NOMO-1 treated with DMSO at 0.1 percent for 48 hours (cell line): ENCODE measurements at regions not wholly inside any gene's neighbourhood (a gene's known extent, or its start where the extent isn't known, plus 50 kb on each side); places are given as distances from the start of the nearest gene placed in this dataset.
"Not testable (repeated sequence)": the region's sequence is repeated elsewhere in the genome, so short reads cannot be mapped to it uniquely, and the experiment has no call there.

Experiments used
- DNase-seq: peaks from one replicate; lab custom pipeline; 2025; ENCODE audit not compliant: unreplicated experiment; lab: John Stamatoyannopoulos, UW

- DNase-seq = no peak
Measured at GRCh38 chr5:34550964-34551363, 105.2 kb upstream of the RAI14 start.

GRCh38 chr5:34551911-34552433 is 104.2 kb upstream of the RAI14 start:
- peak; percentile 38 for DNase-seq

- DNase-seq = no peak
Measured at GRCh38 chr5:34552686-34553085, 103.4 kb upstream of the RAI14 start.

GRCh38 chr5:34553581-34553980 is 102.5 kb upstream of the RAI14 start:
- DNase-seq = no peak

- DNase-seq = no peak
Measured at GRCh38 chr5:34554641-34555040, 101.5 kb upstream of the RAI14 start.

- DNase-seq = no peak
Measured at GRCh38 chr5:34555699-34556508, 100.2 kb upstream of the RAI14 start.

- no peak for DNase-seq
Measured at GRCh38 chr5:34556509-34556782, 99.7 kb upstream of the RAI14 start.

- not testable (repeated sequence) for DNase-seq
Measured at GRCh38 chr5:34561581-34561980, 94.5 kb upstream of the RAI14 start.

GRCh38 chr5:34562791-34563190 is 93.3 kb upstream of the RAI14 start:
- DNase-seq = no peak

- no peak for DNase-seq
Measured at GRCh38 chr5:34563269-34563668, 92.9 kb upstream of the RAI14 start.

GRCh38 chr5:34563931-34564709 is 92.0 kb upstream of the RAI14 start:
- DNase-seq = no peak

- no peak for DNase-seq
Measured at GRCh38 chr5:34564710-34565235, 91.4 kb upstream of the RAI14 start.

- no peak for DNase-seq
Measured at GRCh38 chr5:34570143-34570542, 86.0 kb upstream of the RAI14 start.

GRCh38 chr5:34570721-34571676 is 85.1 kb upstream of the RAI14 start:
- DNase-seq = no peak

- DNase-seq = no peak
Measured at GRCh38 chr5:34571677-34572041, 84.5 kb upstream of the RAI14 start.

- DNase-seq = no peak
Measured at GRCh38 chr5:34574936-34575467, 81.1 kb upstream of the RAI14 start.

GRCh38 chr5:34576891-34577666 is 79.0 kb upstream of the RAI14 start:
- no peak for DNase-seq

- DNase-seq = no peak
Measured at GRCh38 chr5:34578962-34579361, 77.2 kb upstream of the RAI14 start.

- no peak for DNase-seq
Measured at GRCh38 chr5:34580983-34581382, 75.1 kb upstream of the RAI14 start.

GRCh38 chr5:34582371-34582770 is 73.8 kb upstream of the RAI14 start:
- no peak for DNase-seq
